Transverse colon (tissue), 4 donors: ENCODE measurements at regions not wholly inside any gene's neighbourhood (a gene's known extent, or its start where the extent isn't known, plus 50 kb on each side); places are given as distances from the start of the nearest gene placed in this dataset.

Source experiments
- DNase-seq: peaks from one replicate; pipeline ENCODE4 v3.0.0-alpha.2; 2019
- H3K27ac ChIP-seq, 4 donors: fragments of 200-600 bp; sonication (generic); 2 replicates each; pipeline ENCODE4 v1.5.1; 2016 to 2018; ENCODE audit warnings: inconsistent platforms in 4 of 4
- H3K27me3 ChIP-seq: fragments of 200-600 bp; sonication (generic); 2 replicates; pipeline ENCODE4 v1.5.1; 2017; ENCODE audit warnings: inconsistent platforms
- H3K36me3 ChIP-seq, 4 donors: fragments of 200-600 bp; sonication (generic); 2 replicates each; pipeline ENCODE4 v1.5.1; 2017 to 2019; ENCODE audit warnings: inconsistent platforms in 4 of 4
- H3K4me1 ChIP-seq, 4 donors: fragments of 200-600 bp; sonication (generic); 2 replicates each; pipeline ENCODE4 v1.5.1; 2017 to 2020; ENCODE audit warnings: inconsistent platforms in 4 of 4
- H3K4me3 ChIP-seq, 4 donors: fragments of 200-600 bp; sonication (generic); 1 replicate in 1 of 4; 2 replicates in 3 of 4; pipeline versions ENCODE4 v1.5.1 to v1.6.1; 2017 to 2019; ENCODE audit warnings: inconsistent platforms in 4 of 4
- H3K9me3 ChIP-seq, 2 donors: fragments of 200-600 bp; sonication (generic); 2 replicates each; pipeline ENCODE4 v1.5.1; 2017 to 2019; ENCODE audit warnings: inconsistent platforms in 2 of 2
- CTCF ChIP-seq, 5 experiments: fragments of 200-600 bp in 3 of 5; fragments of 450-650 bp in 2 of 5; sonication (generic) in 3 of 5; IDR thresholded peaks; 1 replicate in 2 of 5; 2 replicates in 3 of 5; pipeline ENCODE4 v1.5.1; 2016 to 2017; ENCODE audit warnings: antibody characterized with exemption in 5 of 5, inconsistent platforms in 3 of 5, mild to moderate bottlenecking in 2 of 5, moderate library complexity in 1 of 5
- EP300 ChIP-seq: sonication (generic); formaldehyde crosslinking; IDR thresholded peaks from one replicate; pipeline ENCODE4 v1.6.1; 2017; ENCODE audit warnings: antibody characterized with exemption, low read depth
- POLR2A ChIP-seq: fragments of 450-650 bp; IDR thresholded peaks from one replicate; pipeline ENCODE4 v1.6.1; 2016; ENCODE audit warnings: antibody characterized with exemption, mild to moderate bottlenecking, moderate library complexity
- POLR2AphosphoS5 ChIP-seq, 3 donors: sonication (generic); formaldehyde crosslinking; IDR thresholded peaks; one replicate each; pipeline ENCODE4 v1.6.1; 2016; ENCODE audit warnings: antibody characterized with exemption in 3 of 3
- WGBS, 2 donors: methylation state at CpG; one replicate each; pipeline ENCODE4 v1.1.5; 2018; ENCODE audit warnings: low coverage in 1 of 2; 5-methylcytosine and 5-hydroxymethylcytosine counted together
- in situ Hi-C, 4 donors: fragments of 200-750 bp; cut with MboI; loops; one replicate each; pipeline versions ENCODE4 v1.15.0 to v1.15.1; 2017; ENCODE audit warnings: low sequenced_read_pairs in 3 of 4, low pct_ligation_motif_present in 1 of 4, low pct_unique_long_range_greater_than_20kb in 1 of 4
- intact Hi-C: fragments of 100-400 bp; cut with DNase I; formaldehyde crosslinking; loops from one replicate; pipeline ENCODE4 v1.15.1; 2023; ENCODE audit warnings: low total_unique reads

GRCh38 chr1:72917920-72918319, 635.6 kb upstream of the NEGR1 start:
- intact Hi-C loops: no loop called here
- no peak overlapping the region for H3K27ac ChIP-seq
- WGBS, 2 donors: 50 to 76% methylated on average over 1 of the region's 1 CpG
- no peaks in the 10 kb centered on the region for H3K4me1 ChIP-seq
- TF ChIP-seq POLR2A (no peak), CTCF (IDR thresholded peaks at IDR 0.05) (no peak), EP300 (no peak), POLR2AphosphoS5 (IDR thresholded peaks at IDR 0.05) (no peak)
- H3K9me3 ChIP-seq: no peaks in the 10 kb centered on the region
- H3K27me3 ChIP-seq: no peaks in the 10 kb centered on the region
- H3K36me3 ChIP-seq: no peaks in the 10 kb centered on the region
- H3K4me3 ChIP-seq: no peak overlapping the region
- no peak for DNase-seq
- in situ Hi-C loops: no loop called here

- no peak overlapping the region for H3K27ac ChIP-seq
- no peaks in the 10 kb centered on the region for H3K4me1 ChIP-seq
- H3K9me3 ChIP-seq: no peaks in the 10 kb centered on the region
- no peaks in the 10 kb centered on the region for H3K36me3 ChIP-seq
- in situ Hi-C loops: no loop called here
- WGBS, 2 donors: 50 to 53% methylated on average over 1 to 6 of the region's 6 CpGs
- DNase-seq: no peak
- intact Hi-C loops: no loop called here
- H3K4me3 ChIP-seq: no peak overlapping the region
- TF ChIP-seq POLR2AphosphoS5 (IDR thresholded peaks at IDR 0.05): no peak
- TF ChIP-seq POLR2A: no peak
- no peak for TF ChIP-seq CTCF (IDR thresholded peaks at IDR 0.05)
- TF ChIP-seq EP300: no peak
- no peaks in the 10 kb centered on the region for H3K27me3 ChIP-seq
Observed at GRCh38 chr1:72915581-72915980, 633.2 kb upstream of the NEGR1 start.

GRCh38 chr1:72911656-72912055, 629.3 kb upstream of the NEGR1 start:
- in situ Hi-C loops: no loop called here
- TF ChIP-seq EP300: no peak
- TF ChIP-seq POLR2AphosphoS5 (IDR thresholded peaks at IDR 0.05): no peak
- no peak for TF ChIP-seq POLR2A
- no peak for TF ChIP-seq CTCF (IDR thresholded peaks at IDR 0.05)
- intact Hi-C loops: no loop called here
- H3K27me3 ChIP-seq: no peaks in the 10 kb centered on the region
- no peaks in the 10 kb centered on the region for H3K4me1 ChIP-seq
- 53 to 83% methylated on average over 3 of the region's 3 CpGs for WGBS, 2 donors
- no peaks in the 10 kb centered on the region for H3K36me3 ChIP-seq
- no peaks in the 10 kb centered on the region for H3K9me3 ChIP-seq
- H3K27ac ChIP-seq: no peak overlapping the region
- DNase-seq: no peak
- no peak overlapping the region for H3K4me3 ChIP-seq

GRCh38 chr1:72896256-72896655, 613.9 kb upstream of the NEGR1 start:
- intact Hi-C loops: no loop called here
- DNase-seq: no peak
- Histone ChIP-seq H3K27me3 (no peaks in the 10 kb centered on the region), H3K4me3 (no peak overlapping the region), H3K36me3 (no peaks in the 10 kb centered on the region), H3K9me3 (no peaks in the 10 kb centered on the region), H3K27ac (no peak overlapping the region), H3K4me1 (no peaks in the 10 kb centered on the region)
- TF ChIP-seq CTCF (IDR thresholded peaks at IDR 0.05) (no peak), POLR2AphosphoS5 (IDR thresholded peaks at IDR 0.05) (no peak), POLR2A (no peak), EP300 (no peak)
- in situ Hi-C loops: no loop called here
